Psoas muscle (tissue), 7 donors: ENCODE measurements at regions not wholly inside any gene's neighbourhood (a gene's known extent, or its start where the extent isn't known, plus 50 kb on each side); places are given as distances from the start of the nearest gene placed in this dataset.
"Not testable (repeated sequence)": the region's sequence is repeated elsewhere in the genome, so short reads cannot be mapped to it uniquely, and the experiment has no call there.

Source experiments
- ATAC-seq, 4 donors: fragments of 200-7000 bp; cut with Tn5 transposase; one replicate each; pipeline ENCODE4 v1.9.1; 2020; ENCODE audit warnings: moderate library complexity in 3 of 4, mild to moderate bottlenecking in 2 of 4
- DNase-seq, 2 donors: peaks; one replicate each; pipeline ENCODE4 v3.0.0-alpha.2; 2020
- H3K27ac ChIP-seq: fragments of 200-600 bp; one replicate; pipeline ENCODE4 v1.8.0; 2022
- H3K27me3 ChIP-seq, 3 donors: fragments of 200-600 bp in 1 of 3; one replicate each; pipeline versions ENCODE4 v1.6.1 to v1.8.0; 2013 to 2022; ENCODE audit warnings: low read length in 2 of 3, mild to moderate bottlenecking in 2 of 3, moderate library complexity in 1 of 3; ENCODE audit not compliant: insufficient read depth in 3 of 3
- H3K36me3 ChIP-seq, 2 donors: fragments of 200-600 bp in 1 of 2; one replicate each; pipeline versions ENCODE4 v1.6.1 to v1.8.0; 2013 to 2022; ENCODE audit warnings: low read depth in 1 of 2, mild to moderate bottlenecking in 1 of 2, moderate library complexity in 1 of 2; ENCODE audit not compliant: insufficient read depth in 1 of 2
- H3K4me1 ChIP-seq: fragments of 200-600 bp; one replicate; pipeline ENCODE4 v1.8.0; 2022
- H3K4me3 ChIP-seq: fragments of 200-600 bp; one replicate; pipeline ENCODE4 v1.8.0; 2022; ENCODE audit warnings: mild to moderate bottlenecking
- H3K9me3 ChIP-seq: fragments of 200-600 bp; one replicate; pipeline ENCODE4 v1.8.0; 2022
- WGBS, 3 donors: extraction: QIAGEN DNeasy Blood & Tissue Kit; methylation state at CpG; one replicate each; pipeline versions ENCODE4 v1.1.6 to v1.1.7; 2013; 5-methylcytosine and 5-hydroxymethylcytosine counted together
- intact Hi-C, 2 donors: fragments of 100-400 bp; cut with DNase I; formaldehyde crosslinking; loops; one replicate each; pipeline versions ENCODE4 v1.11.0 to v1.14.2; 2022
- TF ChIP-seq, protein P1 (sequence below): fragments of 200-600 bp; IDR thresholded peaks from one replicate; pipeline ENCODE4 v1.8.0; 2022; ENCODE audit warnings: antibody characterized with exemption
- donor health status: healthy with polysubstance abuse.
- donor health status: DM: no; HTN: no; CAD: no; lungs with moderate emphysema.
- donor health status: Bipolar disorder and iron deficiency.
- donor health status: healthy.
- donor health status: DM: yes; HTN: yes; CAD: no.
- donor health status: DM: no; HTN: no; CAD: no.
- donor health status: DM: yes; HTN: yes; CAD: no.

DNA sequence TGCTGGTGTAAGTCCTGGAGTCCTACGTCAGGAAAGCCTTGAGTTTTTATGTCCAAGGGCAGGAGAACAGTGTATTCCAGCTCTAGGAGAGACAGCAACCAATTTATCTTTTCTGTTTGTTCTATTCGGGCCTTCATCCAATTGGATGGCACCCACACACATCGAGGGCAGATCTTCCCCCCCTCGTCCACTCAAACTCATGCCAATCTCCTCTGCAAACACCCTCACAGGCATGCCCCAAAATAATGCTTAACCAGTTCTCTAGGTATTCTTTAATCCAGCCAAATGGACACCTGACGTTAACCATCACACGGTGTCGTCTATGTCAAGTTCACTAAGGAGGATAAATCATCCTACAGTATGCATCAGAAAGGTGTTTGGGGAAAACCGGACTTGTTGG is 102.5 kb upstream of the TRPM1 start:
- H3K9me3 ChIP-seq: no peaks in the 10 kb centered on the region
- TF ChIP-seq, protein P1, sequence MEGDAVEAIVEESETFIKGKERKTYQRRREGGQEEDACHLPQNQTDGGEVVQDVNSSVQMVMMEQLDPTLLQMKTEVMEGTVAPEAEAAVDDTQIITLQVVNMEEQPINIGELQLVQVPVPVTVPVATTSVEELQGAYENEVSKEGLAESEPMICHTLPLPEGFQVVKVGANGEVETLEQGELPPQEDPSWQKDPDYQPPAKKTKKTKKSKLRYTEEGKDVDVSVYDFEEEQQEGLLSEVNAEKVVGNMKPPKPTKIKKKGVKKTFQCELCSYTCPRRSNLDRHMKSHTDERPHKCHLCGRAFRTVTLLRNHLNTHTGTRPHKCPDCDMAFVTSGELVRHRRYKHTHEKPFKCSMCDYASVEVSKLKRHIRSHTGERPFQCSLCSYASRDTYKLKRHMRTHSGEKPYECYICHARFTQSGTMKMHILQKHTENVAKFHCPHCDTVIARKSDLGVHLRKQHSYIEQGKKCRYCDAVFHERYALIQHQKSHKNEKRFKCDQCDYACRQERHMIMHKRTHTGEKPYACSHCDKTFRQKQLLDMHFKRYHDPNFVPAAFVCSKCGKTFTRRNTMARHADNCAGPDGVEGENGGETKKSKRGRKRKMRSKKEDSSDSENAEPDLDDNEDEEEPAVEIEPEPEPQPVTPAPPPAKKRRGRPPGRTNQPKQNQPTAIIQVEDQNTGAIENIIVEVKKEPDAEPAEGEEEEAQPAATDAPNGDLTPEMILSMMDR: no peak
- ATAC-seq: no peak
- intact Hi-C loops: loop anchor here (5.0 kb wide), 3 partner anchors 228 to 283 kb away; no protein-coding TSS in a partner anchor
- H3K27ac ChIP-seq: no peak overlapping the region
- 62 to 65% (median 64%) methylated on average over 8 of the region's 8 CpGs for WGBS, 3 donors
- no peaks in the 10 kb centered on the region for H3K27me3 ChIP-seq
- H3K4me3 ChIP-seq: no peak overlapping the region
- no peaks in the 10 kb centered on the region for H3K4me1 ChIP-seq
- no peaks in the 10 kb centered on the region for H3K36me3 ChIP-seq
- no peak for DNase-seq

DNA sequence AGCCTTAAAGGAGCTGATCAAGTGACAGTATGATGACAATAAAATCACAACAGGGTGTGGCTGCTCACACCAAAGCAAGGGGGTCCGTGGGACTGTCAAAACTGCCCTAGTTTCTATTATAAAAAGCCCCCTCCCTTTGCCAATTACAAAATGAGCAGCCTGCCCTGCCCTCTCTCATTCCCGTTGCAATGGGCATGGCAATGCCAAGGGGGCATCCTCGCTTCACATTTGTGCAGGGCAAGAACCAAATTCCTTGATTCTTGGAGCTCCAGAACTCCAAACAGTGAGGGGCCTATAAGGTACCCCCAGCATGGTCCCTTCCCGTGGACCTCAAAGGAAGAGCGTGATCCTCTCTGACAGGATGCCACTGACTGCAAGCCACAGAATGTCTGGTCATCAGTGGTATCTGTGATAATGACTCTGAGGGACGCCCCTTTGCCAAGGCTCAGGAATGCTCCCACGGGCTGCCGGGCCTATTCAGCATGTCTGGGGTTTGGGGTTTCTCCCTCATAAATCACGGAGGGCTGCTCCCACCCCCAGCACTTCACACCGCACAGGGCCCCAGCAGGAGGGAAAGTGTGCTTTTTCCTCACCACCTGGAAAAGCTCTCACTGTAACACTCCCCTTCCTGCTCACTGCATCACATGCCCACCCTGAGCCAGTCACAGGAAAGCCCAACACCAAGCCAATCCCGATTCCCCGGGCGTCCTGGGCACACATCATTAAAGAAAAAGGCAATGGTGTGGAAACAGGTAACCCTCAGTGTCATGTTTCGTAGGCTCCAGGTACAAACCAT is 105.1 kb upstream of the TRPM1 start:
- WGBS, 3 donors: 53 to 56% (median 55%) methylated on average over 14 of the region's 14 CpGs
- intact Hi-C loops: loop anchor here in 1 of 2 donors (5.0 kb wide), 1 partner anchor 101 kb away; no protein-coding TSS in a partner anchor

DNA sequence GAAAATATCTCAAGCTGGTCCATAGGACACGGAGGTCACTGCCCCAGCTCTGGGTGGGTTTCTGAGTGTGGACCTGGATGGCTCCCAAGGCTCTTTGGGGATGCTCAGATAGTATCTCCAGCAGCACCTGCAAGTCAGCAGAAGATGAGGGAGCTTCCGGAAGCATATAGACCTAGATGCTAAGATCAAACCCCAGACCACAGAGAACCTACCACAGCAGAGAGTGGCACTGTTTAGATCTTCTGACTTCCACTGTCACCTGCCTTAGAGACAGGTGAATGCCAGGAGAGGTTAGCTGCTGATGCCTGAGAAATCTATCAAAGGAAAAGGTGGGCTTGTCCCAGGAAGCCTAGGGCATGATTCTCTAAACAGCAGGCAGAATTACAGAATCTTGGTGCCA is 105.7 kb upstream of the TRPM1 start:
- no peaks in the 10 kb centered on the region for H3K36me3 ChIP-seq
- intact Hi-C loops: loop anchor here in 1 of 2 donors (5.0 kb wide), 1 partner anchor 100 kb away; no protein-coding TSS in a partner anchor
- H3K4me1 ChIP-seq: no peaks in the 10 kb centered on the region
- TF ChIP-seq, protein P1: no peak
- no peak for ATAC-seq
- no peak overlapping the region for H3K4me3 ChIP-seq
- H3K9me3 ChIP-seq: no peaks in the 10 kb centered on the region
- DNase-seq: no peak
- H3K27ac ChIP-seq: no peak overlapping the region
- no peaks in the 10 kb centered on the region for H3K27me3 ChIP-seq
- 87 to 91% (median 88%) methylated on average over 2 of the region's 2 CpGs for WGBS, 3 donors

More for the DNA sequence above, 105.1 kb upstream of the TRPM1 start:
- TF ChIP-seq, protein P1: no peak
- no peaks in the 10 kb centered on the region for H3K4me1 ChIP-seq
- H3K27me3 ChIP-seq: no peaks in the 10 kb centered on the region
- no peak overlapping the region for H3K4me3 ChIP-seq
- no peak overlapping the region for H3K27ac ChIP-seq
- H3K36me3 ChIP-seq: no peaks in the 10 kb centered on the region
- H3K9me3 ChIP-seq: no peaks in the 10 kb centered on the region
- DNase-seq (no peak), ATAC-seq (no peak)

DNA sequence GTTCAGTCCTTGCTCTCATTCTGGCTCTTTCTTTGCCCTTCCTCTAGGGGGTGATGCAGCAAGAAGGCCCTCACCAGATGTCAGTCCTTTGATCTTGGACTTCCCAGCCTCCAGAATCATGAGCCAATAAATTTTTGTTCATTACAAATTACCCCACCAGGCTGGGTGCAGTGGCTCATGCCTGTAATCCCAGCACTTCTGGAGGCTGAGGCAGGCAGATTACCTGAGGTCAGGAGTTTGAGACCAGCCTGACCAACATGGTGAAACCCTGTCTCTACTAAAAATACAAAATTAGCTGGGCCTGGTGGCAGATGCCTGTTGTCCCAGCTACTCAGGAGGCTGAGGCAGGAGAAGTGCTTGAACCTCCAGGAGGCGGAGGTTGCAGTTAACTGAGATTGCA is 106.3 kb upstream of the TRPM1 start:
- H3K4me3 ChIP-seq, H3K27ac ChIP-seq, H3K27me3 ChIP-seq, DNase-seq, H3K4me1 ChIP-seq, H3K36me3 ChIP-seq, ATAC-seq, H3K9me3 ChIP-seq: not testable (repeated sequence)
- WGBS, 3 donors: 95 to 100% (median 100%) methylated on average over 1 of the region's 1 CpG
- intact Hi-C loops: loop anchor here in 1 of 2 donors (5.0 kb wide), 1 partner anchor 99 kb away; no protein-coding TSS in a partner anchor

DNA sequence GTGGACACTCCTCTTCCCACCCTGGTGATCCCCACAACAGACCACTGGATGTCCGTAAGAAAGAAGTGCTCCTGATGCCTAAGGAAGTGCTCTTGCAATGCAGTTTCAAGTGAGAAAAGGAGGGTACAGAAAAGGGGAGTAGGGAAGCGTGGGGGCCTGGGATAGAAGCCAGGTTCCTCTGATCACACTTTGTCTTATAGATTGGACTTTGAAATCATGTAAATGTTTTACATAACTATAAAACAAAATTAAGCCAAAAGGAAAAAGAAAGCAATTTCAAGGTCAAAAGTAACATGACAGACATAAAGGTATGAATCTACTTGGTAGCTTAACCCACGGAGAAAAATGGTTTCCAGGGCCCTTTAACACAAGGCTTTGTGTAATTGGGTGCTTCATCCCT is 107.3 kb upstream of the TRPM1 start:
- WGBS, 3 donors: 84 to 93% (median 86%) methylated on average over 3 of the region's 3 CpGs
- DNase-seq (no peak), ATAC-seq (no peak)
- Histone ChIP-seq H3K36me3 (no peaks in the 10 kb centered on the region), H3K4me1 (no peaks in the 10 kb centered on the region), H3K4me3 (no peak overlapping the region), H3K27ac (no peak overlapping the region), H3K27me3 (no peaks in the 10 kb centered on the region), H3K9me3 (no peaks in the 10 kb centered on the region)
- TF ChIP-seq, protein P1: no peak
- intact Hi-C loops: loop anchor here in 1 of 2 donors (5.0 kb wide), 1 partner anchor 98 kb away; no protein-coding TSS in a partner anchor
